Stimulated activated naive B cell treated with anti-CD40 and anti-IgM and Interleukin-4, amounts not matched to agents 10 μg/mL and 1 μg/mL and 100 μg/mL, for 72 hours (primary cell): ENCODE measurements at regions not wholly inside any gene's neighbourhood (a gene's known extent, or its start where the extent isn't known, plus 50 kb on each side); places are given as distances from the start of the nearest gene placed in this dataset.

Experiments used
- ATAC-seq, 2 donors: fragments of 150-1000 bp; cut with Tn5 transposase; replicated peaks; 2 replicates each; pipeline ENCODE4 v1.10.0; 2021; ENCODE audit warnings: moderate library complexity in 1 of 2
- DNase-seq: peaks from one replicate; pipeline ENCODE4 v3.0.0; 2021
- H3K27ac Mint-ChIP-seq: one replicate; pipeline ENCODE4 v1.8.0; 2022; ENCODE audit warnings: mild to moderate bottlenecking, mixed read lengths
- H3K27me3 Mint-ChIP-seq, 2 donors: one replicate each; pipeline ENCODE4 v1.8.0; 2022; ENCODE audit warnings: mixed read lengths in 2 of 2
- H3K36me3 Mint-ChIP-seq, 2 donors: one replicate each; pipeline ENCODE4 v1.8.0; 2022; ENCODE audit warnings: mixed read lengths in 2 of 2, mild to moderate bottlenecking in 1 of 2
- H3K4me1 Mint-ChIP-seq, 2 donors: one replicate each; pipeline ENCODE4 v1.8.0; 2022; ENCODE audit warnings: mixed read lengths in 2 of 2, mild to moderate bottlenecking in 1 of 2
- H3K4me3 Mint-ChIP-seq, 2 donors: one replicate each; pipeline ENCODE4 v1.8.0; 2022; ENCODE audit warnings: mild to moderate bottlenecking in 2 of 2, mixed read lengths in 2 of 2, moderate library complexity in 1 of 2
- H3K9me3 Mint-ChIP-seq, 2 donors: one replicate each; pipeline ENCODE4 v1.8.0; 2022; ENCODE audit warnings: mixed read lengths in 2 of 2, mild to moderate bottlenecking in 1 of 2

DNA sequence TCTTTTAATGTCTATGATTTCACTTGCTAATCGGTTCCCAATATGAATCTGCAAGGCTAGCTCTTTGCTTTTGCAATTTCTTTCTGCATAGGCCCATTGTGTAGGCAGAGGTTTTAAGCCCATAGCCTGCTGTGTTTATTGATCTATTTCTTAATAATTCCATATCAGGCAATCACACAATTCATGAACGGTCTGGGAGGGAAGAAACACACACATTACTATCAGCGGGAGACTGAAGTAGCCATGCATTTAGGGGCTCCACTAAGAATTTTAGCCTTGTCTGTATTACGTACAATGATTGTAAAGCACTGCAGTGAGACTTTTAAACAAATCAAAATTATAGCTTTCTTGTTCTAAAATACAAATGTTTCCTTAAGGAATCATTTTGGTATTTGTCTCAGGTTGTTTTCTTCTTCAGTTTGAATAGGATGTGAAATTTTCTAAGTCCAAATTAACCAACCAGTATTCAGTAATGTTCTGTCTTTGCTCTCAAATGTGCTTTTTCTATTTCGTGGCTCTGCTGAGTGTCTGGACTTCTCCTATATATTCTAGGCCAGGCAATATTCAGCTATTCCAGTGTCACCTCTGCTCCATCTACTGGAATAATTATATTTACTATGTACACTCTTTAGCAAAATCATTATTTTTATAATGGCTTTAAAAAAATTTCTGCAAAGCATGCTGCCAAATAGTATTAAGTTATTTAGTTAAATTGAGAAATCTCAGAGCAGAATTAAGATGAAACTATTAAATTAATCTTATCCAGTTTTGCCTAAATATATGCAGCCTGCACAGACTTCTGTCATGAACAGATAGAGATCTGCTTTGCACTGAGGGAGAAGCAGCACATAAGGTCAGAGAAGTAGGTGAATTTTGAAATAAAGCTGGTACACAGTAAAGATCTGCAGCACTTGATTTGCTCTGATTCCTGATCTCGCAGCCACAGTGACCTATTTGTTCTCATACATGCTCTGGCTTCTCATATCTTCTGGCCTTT is 103.0 kb upstream of the NAALADL2 start:
- DNase-seq = no peak
- Mint-ChIP-seq H3K9me3 (peaks cover 9% of the 10 kb centered on the region in 2 donors), H3K27me3 (no peaks in the 10 kb centered on the region), H3K27ac (no peak overlapping the region), H3K4me3 (no peak overlapping the region), H3K36me3 (no peaks in the 10 kb centered on the region), H3K4me1 (no peaks in the 10 kb centered on the region)
- no peak for ATAC-seq

- no peaks in the 10 kb centered on the region for H3K36me3 Mint-ChIP-seq
- peaks cover 3 to 4% of the 10 kb centered on the region in 2 donors for H3K9me3 Mint-ChIP-seq
- ATAC-seq = no peak
These were observed 100.2 kb upstream of the NAALADL2 start for GRCh38 chr3:174758943-174759342.

GRCh38 chr3:174767406-174767805 is 91.7 kb upstream of the NAALADL2 start:
- H3K36me3 Mint-ChIP-seq = no peaks in the 10 kb centered on the region
- H3K27ac Mint-ChIP-seq = no peak overlapping the region
- no peaks in the 10 kb centered on the region for H3K9me3 Mint-ChIP-seq
- H3K27me3 Mint-ChIP-seq = no peaks in the 10 kb centered on the region
- H3K4me1 Mint-ChIP-seq = no peaks in the 10 kb centered on the region
- H3K4me3 Mint-ChIP-seq = no peak overlapping the region
- ATAC-seq (no peak), DNase-seq (no peak)

More at GRCh38 chr3:174758943-174759342, 100.2 kb upstream of the NAALADL2 start:
- Mint-ChIP-seq H3K4me3 (no peak overlapping the region), H3K27ac (no peak overlapping the region), H3K27me3 (no peaks in the 10 kb centered on the region), H3K4me1 (no peaks in the 10 kb centered on the region)
- no peak for DNase-seq

GRCh38 chr3:174767853-174768382 is 91.2 kb upstream of the NAALADL2 start:
- H3K9me3 Mint-ChIP-seq = no peaks in the 10 kb centered on the region
- no peak overlapping the region for H3K27ac Mint-ChIP-seq
- no peaks in the 10 kb centered on the region for H3K4me1 Mint-ChIP-seq
- DNase-seq (no peak), ATAC-seq (no peak)
- no peak overlapping the region for H3K4me3 Mint-ChIP-seq
- no peaks in the 10 kb centered on the region for H3K27me3 Mint-ChIP-seq
- no peaks in the 10 kb centered on the region for H3K36me3 Mint-ChIP-seq

GRCh38 chr3:174769171-174769570 is 90.0 kb upstream of the NAALADL2 start:
- Mint-ChIP-seq H3K9me3 (no peaks in the 10 kb centered on the region), H3K4me1 (no peaks in the 10 kb centered on the region), H3K36me3 (no peaks in the 10 kb centered on the region), H3K27ac (no peak overlapping the region), H3K27me3 (no peaks in the 10 kb centered on the region), H3K4me3 (no peak overlapping the region)
- DNase-seq (no peak), ATAC-seq (no peak)

DNA sequence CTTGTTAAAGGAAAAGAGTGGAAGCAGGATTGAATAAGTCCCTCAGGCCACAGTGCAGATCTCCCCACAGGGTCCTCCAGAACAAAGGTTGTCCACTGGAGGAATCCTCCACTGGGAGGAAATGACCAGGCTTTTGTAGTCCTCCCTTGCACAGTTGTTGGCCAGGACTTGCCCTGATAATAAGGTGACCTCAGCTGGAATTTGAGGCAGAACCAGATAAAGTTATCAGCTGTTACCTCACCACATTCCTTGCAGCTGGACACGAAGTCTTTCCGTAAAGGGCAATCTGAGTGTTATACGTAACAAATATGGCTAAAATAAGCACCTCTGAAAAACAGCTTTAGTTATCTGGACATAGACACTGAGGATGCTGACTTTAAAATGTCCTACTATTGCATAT is 83.5 kb upstream of the NAALADL2 start:
- Mint-ChIP-seq H3K9me3 (peaks cover 0 to 6% of the 10 kb centered on the region in 2 donors), H3K4me3 (no peak overlapping the region), H3K27me3 (no peaks in the 10 kb centered on the region), H3K4me1 (no peaks in the 10 kb centered on the region), H3K36me3 (no peaks in the 10 kb centered on the region), H3K27ac (no peak overlapping the region)
- ATAC-seq (no peak), DNase-seq (no peak)

GRCh38 chr3:174776123-174776522 is 83.0 kb upstream of the NAALADL2 start:
- H3K9me3 Mint-ChIP-seq = peaks cover under 1 to 7% of the 10 kb centered on the region in 2 donors
- no peak overlapping the region for H3K4me3 Mint-ChIP-seq
- no peak overlapping the region for H3K27ac Mint-ChIP-seq
- ATAC-seq (no peak), DNase-seq (no peak)
- H3K27me3 Mint-ChIP-seq = no peaks in the 10 kb centered on the region
- H3K36me3 Mint-ChIP-seq = no peaks in the 10 kb centered on the region
- H3K4me1 Mint-ChIP-seq = no peaks in the 10 kb centered on the region

GRCh38 chr3:174776636-174777035 is 82.5 kb upstream of the NAALADL2 start:
- ATAC-seq = no peak
- Mint-ChIP-seq H3K9me3 (peaks cover 6 to 7% of the 10 kb centered on the region in 2 donors), H3K27me3 (no peaks in the 10 kb centered on the region), H3K4me3 (no peak overlapping the region), H3K27ac (no peak overlapping the region), H3K36me3 (no peaks in the 10 kb centered on the region), H3K4me1 (no peaks in the 10 kb centered on the region)
- no peak for DNase-seq

DNA sequence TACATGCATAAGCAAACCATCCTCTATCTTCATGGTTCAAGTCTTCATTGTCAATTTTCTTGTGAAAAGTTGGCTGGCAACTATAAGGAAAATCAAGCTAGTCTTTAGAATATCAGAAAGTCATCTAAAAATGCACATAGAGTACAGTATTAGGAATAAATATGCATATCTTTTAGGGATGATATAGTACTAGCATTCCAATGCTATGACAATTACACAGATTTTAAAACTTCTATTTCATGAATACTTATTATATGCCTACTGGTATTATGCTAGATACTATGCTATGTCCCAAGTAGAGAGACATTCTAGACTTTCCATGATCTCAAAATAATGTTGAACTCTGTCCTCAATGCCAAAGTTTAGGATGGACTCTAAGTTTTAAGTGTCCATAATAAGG is 81.3 kb upstream of the NAALADL2 start:
- no peak for ATAC-seq
- Mint-ChIP-seq H3K27ac (no peak overlapping the region), H3K9me3 (peaks cover 6 to 7% of the 10 kb centered on the region in 2 donors), H3K27me3 (no peaks in the 10 kb centered on the region), H3K36me3 (no peaks in the 10 kb centered on the region), H3K4me1 (no peaks in the 10 kb centered on the region), H3K4me3 (no peak overlapping the region)
- no peak for DNase-seq

DNA sequence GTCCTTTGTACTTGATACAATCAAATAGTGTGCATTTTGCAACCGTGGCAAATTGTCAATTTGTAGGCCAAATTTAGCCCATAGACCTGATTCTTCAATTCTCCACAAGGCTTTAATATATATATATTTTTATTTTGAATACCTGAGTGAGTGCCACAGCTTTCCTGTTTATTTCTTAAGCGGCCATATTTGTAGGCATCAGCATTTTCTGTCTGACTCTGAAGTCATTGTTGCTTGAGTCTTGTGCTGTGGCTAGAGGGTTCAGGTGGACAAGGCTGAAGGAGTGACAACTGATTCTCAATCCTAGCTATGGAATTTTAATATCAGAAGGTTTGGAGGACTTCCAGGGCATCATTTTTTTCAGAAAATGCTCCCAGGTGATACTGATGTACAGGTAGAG is 75.6 kb upstream of the NAALADL2 start:
- no peak for ATAC-seq
- H3K4me1 Mint-ChIP-seq = no peaks in the 10 kb centered on the region
- H3K4me3 Mint-ChIP-seq = no peak overlapping the region

DNA sequence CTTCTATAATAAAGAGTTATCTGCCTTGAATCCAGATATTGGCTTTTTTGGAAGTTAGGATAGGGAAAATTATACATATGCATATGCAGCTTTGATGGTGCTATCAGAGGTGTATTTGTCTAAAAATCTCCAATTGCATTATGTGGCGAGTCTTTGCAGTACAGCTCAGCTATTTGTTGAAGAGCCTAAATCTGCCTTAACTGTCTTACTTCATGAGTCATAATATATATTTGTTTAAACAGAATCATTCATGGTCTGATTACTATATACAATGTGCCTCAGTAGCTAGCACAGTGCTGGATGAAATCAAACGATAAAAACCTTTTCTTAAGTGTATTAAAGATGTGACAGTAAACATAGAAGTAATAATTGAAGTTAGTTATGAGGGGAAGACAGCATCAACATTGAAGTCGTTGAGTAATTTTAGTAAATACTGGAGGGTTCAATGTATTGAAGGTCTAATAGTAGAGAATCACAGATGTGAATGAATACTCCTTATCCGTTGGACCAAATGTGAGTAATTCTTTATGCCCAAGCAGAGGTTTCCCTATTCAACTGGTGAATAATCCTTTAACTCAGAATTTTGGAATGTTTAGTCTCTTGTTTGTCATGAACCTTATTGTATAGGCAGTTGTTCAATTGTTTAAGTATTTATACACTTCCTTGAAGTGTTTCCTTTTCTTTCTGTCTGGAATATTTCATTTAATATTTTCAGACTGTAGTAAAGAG is 74.8 kb upstream of the NAALADL2 start:
- no peak for ATAC-seq
- Mint-ChIP-seq H3K4me3 (no peak overlapping the region), H3K4me1 (no peaks in the 10 kb centered on the region), H3K36me3 (no peaks in the 10 kb centered on the region), H3K27ac (no peak overlapping the region), H3K9me3 (peaks cover 6 to 8% of the 10 kb centered on the region in 2 donors), H3K27me3 (no peaks in the 10 kb centered on the region)
- DNase-seq = no peak

More for the DNA sequence above, 75.6 kb upstream of the NAALADL2 start:
- no peak for DNase-seq
- peaks cover 6 to 7% of the 10 kb centered on the region in 2 donors for H3K9me3 Mint-ChIP-seq
- no peak overlapping the region for H3K27ac Mint-ChIP-seq
- H3K27me3 Mint-ChIP-seq = no peaks in the 10 kb centered on the region
- H3K36me3 Mint-ChIP-seq = no peaks in the 10 kb centered on the region

- no peak for ATAC-seq
- Mint-ChIP-seq H3K4me3 (no peak overlapping the region), H3K4me1 (no peaks in the 10 kb centered on the region)
These were observed 72.3 kb upstream of the NAALADL2 start for GRCh38 chr3:174786825-174787224.

GRCh38 chr3:174791161-174791560 is 68.0 kb upstream of the NAALADL2 start:
- Mint-ChIP-seq H3K9me3 (peaks cover 0 to 3% of the 10 kb centered on the region in 2 donors), H3K36me3 (no peaks in the 10 kb centered on the region), H3K27ac (no peak overlapping the region), H3K4me3 (no peak overlapping the region), H3K4me1 (no peaks in the 10 kb centered on the region), H3K27me3 (no peaks in the 10 kb centered on the region)
- no peak for DNase-seq
- no peak for ATAC-seq

More at GRCh38 chr3:174786825-174787224, 72.3 kb upstream of the NAALADL2 start:
- H3K9me3 Mint-ChIP-seq = peaks cover 0 to 3% of the 10 kb centered on the region in 2 donors
- no peaks in the 10 kb centered on the region for H3K36me3 Mint-ChIP-seq
- H3K27ac Mint-ChIP-seq = no peak overlapping the region
- DNase-seq = no peak
- no peaks in the 10 kb centered on the region for H3K27me3 Mint-ChIP-seq

GRCh38 chr3:174792864-174793263 is 66.3 kb upstream of the NAALADL2 start:
- Mint-ChIP-seq H3K27me3 (no peaks in the 10 kb centered on the region), H3K4me3 (no peak overlapping the region), H3K27ac (no peak overlapping the region), H3K4me1 (no peaks in the 10 kb centered on the region), H3K36me3 (no peaks in the 10 kb centered on the region), H3K9me3 (peaks cover 0 to 7% of the 10 kb centered on the region in 2 donors)
- no peak for ATAC-seq
- no peak for DNase-seq
